GM12878 (cell line): ENCODE measurements at regions not wholly inside any gene's neighbourhood (a gene's known extent, or its start where the extent isn't known, plus 50 kb on each side); places are given as distances from the start of the nearest gene placed in this dataset.

ENCODE experiments used
- CREM ChIP-seq: IDR thresholded peaks from 2 replicates; pipeline ENCODE4 v1.6.1; 2014; ENCODE audit warnings: antibody characterized with exemption, low read depth
- CUX1 ChIP-seq: IDR thresholded peaks from 2 replicates; pipeline ENCODE4 v1.6.1; 2012; ENCODE audit warnings: improper control_type of control experiment, low read depth, low read length; ENCODE audit not compliant: insufficient replicate concordance
- JUND ChIP-seq: IDR thresholded peaks from 2 replicates; pipeline ENCODE4 v1.6.1; 2012; ENCODE audit warnings: low read depth, mild to moderate bottlenecking, low read length, improper control_type of control experiment, moderate library complexity
- RELB ChIP-seq: fragments of 450-650 bp; IDR thresholded peaks from 2 replicates; pipeline ENCODE4 v1.6.1; 2017; ENCODE audit warnings: low read depth, mild to moderate bottlenecking, moderate library complexity
- SMAD1 ChIP-seq: fragments of 450-650 bp; IDR thresholded peaks from 2 replicates; pipeline ENCODE4 v1.6.1; 2018; ENCODE audit warnings: mild to moderate bottlenecking, low read depth; ENCODE audit not compliant: partially characterized antibody
- SPI1 ChIP-seq: IDR thresholded peaks from 2 replicates; pipeline ENCODE4 v1.6.1; 2011; ENCODE audit warnings: low read depth, mild to moderate bottlenecking, low read length, moderate library complexity, borderline replicate concordance; ENCODE audit not compliant: insufficient read depth
- SUPT20H ChIP-seq: IDR thresholded peaks from 2 replicates; pipeline ENCODE4 v1.6.1; 2011; ENCODE audit warnings: low read depth, mild to moderate bottlenecking, low read length, moderate library complexity, borderline replicate concordance; ENCODE audit not compliant: control insufficient read depth
- TCF3 ChIP-seq: IDR thresholded peaks from 2 replicates; pipeline ENCODE4 v1.6.1; 2012; ENCODE audit warnings: low read depth, mild to moderate bottlenecking, low read length, borderline replicate concordance; ENCODE audit not compliant: insufficient read depth
- ZBTB4 ChIP-seq: fragments of 450-650 bp; formaldehyde crosslinking; IDR thresholded peaks from 2 replicates; pipeline ENCODE4 v1.4.0; 2022; ENCODE audit warnings: mild to moderate bottlenecking, moderate library complexity

- TF ChIP-seq ZBTB4 (CRISPR knock-in tag) (no peak), SPI1 (peak; percentile 88), JUND (peak; percentile 77), TCF3 (peak; percentile 82; the same call in 1 of the 2 replicates), SMAD1 (peak; percentile 90), RELB (peak; percentile 94), CREM (peak; percentile 61; the same call in 1 of the 2 replicates), SUPT20H (no peak), CUX1 (peak; percentile 88)
Measured at GRCh38 chrX:6738518-6739470, 203.9 kb upstream of the VCX3A start (continued).
